HUES48 (cell line): ENCODE measurements at regions not wholly inside any gene's neighbourhood (a gene's known extent, or its start where the extent isn't known, plus 50 kb on each side); places are given as distances from the start of the nearest gene placed in this dataset.

Source experiments
- H3K27ac ChIP-seq: one replicate; pipeline ENCODE4 v1.7.0; 2013; ENCODE audit warnings: low read depth, low read length, inconsistent platforms
- H3K27me3 ChIP-seq: 2 replicates; pipeline ENCODE4 v1.6.1; 2013; ENCODE audit warnings: mild to moderate bottlenecking, low read length; ENCODE audit not compliant: control insufficient read depth, insufficient read depth
- H3K36me3 ChIP-seq: 2 replicates; pipeline ENCODE4 v1.6.1; 2013; ENCODE audit warnings: low read length; ENCODE audit not compliant: control insufficient read depth, insufficient read depth
- H3K4me1 ChIP-seq: 2 replicates; pipeline ENCODE4 v1.6.1; 2013; ENCODE audit warnings: mild to moderate bottlenecking, low read length; ENCODE audit not compliant: control insufficient read depth, insufficient read depth
- H3K4me3 ChIP-seq: 2 replicates; pipeline ENCODE4 v1.5.1; 2013; ENCODE audit warnings: mild to moderate bottlenecking, low read depth, low read length
- H3K9ac ChIP-seq: 2 replicates; pipeline ENCODE4 v1.6.1; 2013; ENCODE audit warnings: mild to moderate bottlenecking, low read depth, low read length, moderate library complexity
- H3K9me3 ChIP-seq: 2 replicates; pipeline ENCODE4 v1.6.1; 2013; ENCODE audit warnings: low read length; ENCODE audit not compliant: control insufficient read depth, insufficient read depth

- H3K27ac ChIP-seq: no peak overlapping the region
- H3K9me3 ChIP-seq: no peaks in the 10 kb centered on the region
- no peak overlapping the region for H3K4me3 ChIP-seq
- no peak overlapping the region for H3K9ac ChIP-seq
- no peaks in the 10 kb centered on the region for H3K27me3 ChIP-seq
- no peaks in the 10 kb centered on the region for H3K36me3 ChIP-seq
- H3K4me1 ChIP-seq: peaks cover 8% of the 10 kb centered on the region
These were observed 547.2 kb downstream of the IRX1 start for GRCh38 chr5:4142842-4143241.

GRCh38 chr5:4144411-4145007 is 548.9 kb downstream of the IRX1 start:
- Histone ChIP-seq H3K9ac (no peak overlapping the region), H3K27ac (no peak overlapping the region), H3K4me1 (peaks cover 8% of the 10 kb centered on the region), H3K36me3 (no peaks in the 10 kb centered on the region), H3K27me3 (no peaks in the 10 kb centered on the region), H3K4me3 (no peak overlapping the region), H3K9me3 (no peaks in the 10 kb centered on the region)

GRCh38 chr5:4145511-4145910 is 549.9 kb downstream of the IRX1 start:
- no peak overlapping the region for H3K4me3 ChIP-seq
- H3K36me3 ChIP-seq: no peaks in the 10 kb centered on the region
- H3K4me1 ChIP-seq: peaks cover 8% of the 10 kb centered on the region
- H3K27me3 ChIP-seq: no peaks in the 10 kb centered on the region
- no peaks in the 10 kb centered on the region for H3K9me3 ChIP-seq
- no peak overlapping the region for H3K9ac ChIP-seq
- no peak overlapping the region for H3K27ac ChIP-seq

GRCh38 chr5:4148009-4148408 is 552.4 kb downstream of the IRX1 start:
- H3K9me3 ChIP-seq: no peaks in the 10 kb centered on the region
- H3K4me1 ChIP-seq: no peaks in the 10 kb centered on the region
- no peak overlapping the region for H3K4me3 ChIP-seq
- no peaks in the 10 kb centered on the region for H3K36me3 ChIP-seq
- H3K27ac ChIP-seq: no peak overlapping the region
- no peak overlapping the region for H3K9ac ChIP-seq
- H3K27me3 ChIP-seq: no peaks in the 10 kb centered on the region

- Histone ChIP-seq H3K27ac (no peak overlapping the region), H3K9ac (no peak overlapping the region), H3K27me3 (no peaks in the 10 kb centered on the region), H3K4me1 (no peaks in the 10 kb centered on the region), H3K4me3 (no peak overlapping the region), H3K9me3 (no peaks in the 10 kb centered on the region), H3K36me3 (no peaks in the 10 kb centered on the region)
These were observed 554.4 kb downstream of the IRX1 start for GRCh38 chr5:4150067-4150466.

- H3K36me3 ChIP-seq: no peaks in the 10 kb centered on the region
- no peak overlapping the region for H3K4me3 ChIP-seq
- H3K27ac ChIP-seq: no peak overlapping the region
- no peaks in the 10 kb centered on the region for H3K27me3 ChIP-seq
- no peaks in the 10 kb centered on the region for H3K9me3 ChIP-seq
- no peaks in the 10 kb centered on the region for H3K4me1 ChIP-seq
- H3K9ac ChIP-seq: no peak overlapping the region
These were observed 560.5 kb downstream of the IRX1 start for GRCh38 chr5:4156153-4156552.

GRCh38 chr5:4156889-4157288 is 561.3 kb downstream of the IRX1 start:
- Histone ChIP-seq H3K4me3 (no peak overlapping the region), H3K9me3 (no peaks in the 10 kb centered on the region), H3K4me1 (no peaks in the 10 kb centered on the region), H3K27ac (no peak overlapping the region), H3K9ac (no peak overlapping the region), H3K36me3 (no peaks in the 10 kb centered on the region), H3K27me3 (no peaks in the 10 kb centered on the region)

GRCh38 chr5:4158750-4159447 is 563.3 kb downstream of the IRX1 start:
- Histone ChIP-seq H3K27ac (no peak overlapping the region), H3K9ac (no peak overlapping the region), H3K27me3 (no peaks in the 10 kb centered on the region), H3K4me3 (no peak overlapping the region), H3K36me3 (no peaks in the 10 kb centered on the region), H3K9me3 (no peaks in the 10 kb centered on the region), H3K4me1 (no peaks in the 10 kb centered on the region)

- no peaks in the 10 kb centered on the region for H3K27me3 ChIP-seq
- H3K27ac ChIP-seq: no peak overlapping the region
- H3K9me3 ChIP-seq: no peaks in the 10 kb centered on the region
- H3K36me3 ChIP-seq: no peaks in the 10 kb centered on the region
- no peak overlapping the region for H3K9ac ChIP-seq
- no peaks in the 10 kb centered on the region for H3K4me1 ChIP-seq
- H3K4me3 ChIP-seq: no peak overlapping the region
These were observed 564.0 kb downstream of the IRX1 start for GRCh38 chr5:4159681-4160080.

- H3K9me3 ChIP-seq: no peaks in the 10 kb centered on the region
- H3K9ac ChIP-seq: no peak overlapping the region
- no peaks in the 10 kb centered on the region for H3K27me3 ChIP-seq
- H3K4me1 ChIP-seq: no peaks in the 10 kb centered on the region
- H3K27ac ChIP-seq: no peak overlapping the region
- H3K4me3 ChIP-seq: no peak overlapping the region
- no peaks in the 10 kb centered on the region for H3K36me3 ChIP-seq
These were observed 568.5 kb downstream of the IRX1 start for GRCh38 chr5:4164167-4164566.

GRCh38 chr5:4180703-4181102 is 585.1 kb downstream of the IRX1 start:
- Histone ChIP-seq H3K27ac (no peak overlapping the region), H3K9me3 (peaks cover 14% of the 10 kb centered on the region; the same call in 1 of the 2 replicates), H3K27me3 (no peaks in the 10 kb centered on the region), H3K36me3 (no peaks in the 10 kb centered on the region), H3K4me3 (no peak overlapping the region), H3K9ac (no peak overlapping the region), H3K4me1 (no peaks in the 10 kb centered on the region)
